GM12801 (cell line): ENCODE measurements at regions not wholly inside any gene's neighbourhood (a gene's known extent, or its start where the extent isn't known, plus 50 kb on each side); places are given as distances from the start of the nearest gene placed in this dataset.

Experiments used
- TF ChIP-seq, protein P1 (sequence below): IDR thresholded peaks from one replicate; pipeline ENCODE4 v1.5.1; 2011; ENCODE audit warnings: control low read depth; ENCODE audit not compliant: insufficient read length; ENCODE audit errors: extremely low read depth

DNA sequence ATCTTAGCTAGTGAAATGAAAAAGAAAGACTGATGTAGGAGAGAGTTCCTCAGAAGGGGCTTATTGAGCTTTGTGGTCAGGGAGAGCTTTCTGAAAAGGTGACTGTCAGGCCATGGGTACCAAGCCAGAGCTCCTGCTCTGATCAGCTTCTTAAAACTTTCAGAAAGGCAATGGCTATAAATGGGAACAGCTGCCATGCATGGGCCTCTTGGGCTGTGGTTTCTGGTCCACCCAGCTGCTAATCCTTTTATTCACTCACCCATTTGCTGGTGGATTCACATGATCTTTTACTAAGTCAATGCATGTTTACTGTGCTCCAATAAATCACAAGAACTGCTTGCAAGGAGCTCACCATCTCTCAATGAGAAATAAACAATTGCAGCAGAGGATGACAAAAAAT lies 60.1 kb upstream of the ZPBP start:
- TF ChIP-seq, protein P1, sequence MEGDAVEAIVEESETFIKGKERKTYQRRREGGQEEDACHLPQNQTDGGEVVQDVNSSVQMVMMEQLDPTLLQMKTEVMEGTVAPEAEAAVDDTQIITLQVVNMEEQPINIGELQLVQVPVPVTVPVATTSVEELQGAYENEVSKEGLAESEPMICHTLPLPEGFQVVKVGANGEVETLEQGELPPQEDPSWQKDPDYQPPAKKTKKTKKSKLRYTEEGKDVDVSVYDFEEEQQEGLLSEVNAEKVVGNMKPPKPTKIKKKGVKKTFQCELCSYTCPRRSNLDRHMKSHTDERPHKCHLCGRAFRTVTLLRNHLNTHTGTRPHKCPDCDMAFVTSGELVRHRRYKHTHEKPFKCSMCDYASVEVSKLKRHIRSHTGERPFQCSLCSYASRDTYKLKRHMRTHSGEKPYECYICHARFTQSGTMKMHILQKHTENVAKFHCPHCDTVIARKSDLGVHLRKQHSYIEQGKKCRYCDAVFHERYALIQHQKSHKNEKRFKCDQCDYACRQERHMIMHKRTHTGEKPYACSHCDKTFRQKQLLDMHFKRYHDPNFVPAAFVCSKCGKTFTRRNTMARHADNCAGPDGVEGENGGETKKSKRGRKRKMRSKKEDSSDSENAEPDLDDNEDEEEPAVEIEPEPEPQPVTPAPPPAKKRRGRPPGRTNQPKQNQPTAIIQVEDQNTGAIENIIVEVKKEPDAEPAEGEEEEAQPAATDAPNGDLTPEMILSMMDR: no peak

DNA sequence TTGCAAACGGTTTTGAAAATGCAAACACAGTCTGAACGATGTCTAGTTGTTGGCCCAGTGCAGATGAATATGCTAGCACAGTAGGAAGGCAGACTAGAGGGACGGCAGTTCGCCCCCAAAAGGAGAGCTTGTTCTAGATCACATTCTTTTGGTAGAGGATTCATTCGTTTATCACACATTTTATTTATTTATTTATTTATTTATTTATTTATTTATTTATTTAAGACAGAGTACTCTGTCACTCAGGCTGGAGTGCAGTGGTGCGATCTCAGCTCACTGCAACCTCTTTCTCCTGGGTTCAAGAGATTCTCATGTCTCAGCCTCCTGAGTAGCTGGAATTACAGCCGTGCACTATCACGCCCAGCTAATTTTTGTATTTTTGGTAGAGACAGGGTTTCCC lies 59.4 kb upstream of the ZPBP start:
- TF ChIP-seq, protein P1: no peak

DNA sequence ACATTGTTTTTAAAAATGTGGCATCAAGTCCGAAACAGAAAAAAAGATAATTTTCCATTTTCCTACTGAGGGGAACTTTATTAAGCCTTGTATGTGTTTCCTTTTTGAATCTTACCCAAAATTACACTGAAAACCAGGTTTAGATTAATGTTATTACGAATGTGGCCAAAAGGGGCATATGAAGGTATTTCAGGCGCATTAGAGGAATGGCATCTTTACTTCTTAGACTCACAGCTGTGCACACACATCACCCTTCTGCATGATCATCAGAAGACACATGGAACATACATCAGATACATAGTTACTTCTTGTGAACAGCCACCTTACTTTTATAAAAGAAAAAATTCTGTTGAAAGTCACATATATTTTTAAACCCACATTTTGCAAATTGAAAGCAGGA lies 58.6 kb upstream of the ZPBP start:
- TF ChIP-seq, protein P1: no peak

DNA sequence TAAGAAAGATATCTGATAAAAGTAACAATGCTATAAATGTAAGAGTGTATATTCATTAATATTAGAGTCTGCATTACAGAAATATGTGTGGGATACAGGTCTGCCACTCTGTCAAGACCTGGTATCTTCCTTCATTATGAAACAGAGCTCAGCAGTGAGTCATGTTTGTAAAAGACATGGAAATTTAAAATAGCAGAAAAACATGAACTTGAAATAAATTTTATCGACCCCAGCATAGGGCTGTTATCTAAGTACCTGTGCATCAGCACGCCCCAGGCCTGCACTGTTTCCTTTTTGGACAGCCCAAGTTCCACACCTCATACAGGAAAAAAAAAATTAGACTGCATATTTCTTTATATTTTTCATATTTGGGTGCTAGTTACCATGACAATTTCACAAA lies 58.0 kb upstream of the ZPBP start:
- TF ChIP-seq, protein P1: no peak

DNA sequence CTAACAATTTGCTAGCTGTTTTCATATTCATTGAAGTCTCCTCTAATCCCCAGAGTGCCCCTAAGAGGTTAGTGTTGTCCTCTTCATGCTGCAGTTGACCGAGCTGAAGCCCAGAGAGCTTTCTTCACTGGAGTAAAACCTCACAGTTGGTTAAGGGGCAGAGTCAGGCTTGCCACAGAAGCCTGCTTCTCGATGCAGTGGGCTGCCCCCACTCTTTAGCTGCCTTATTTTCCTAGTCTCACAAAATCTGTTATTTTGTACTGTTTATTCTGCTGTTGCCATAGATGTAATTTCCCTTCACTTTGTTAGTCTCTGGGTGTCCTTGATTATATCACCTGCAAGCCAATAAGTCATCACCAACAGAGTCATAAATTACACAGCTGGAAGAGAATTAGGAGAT lies 56.3 kb upstream of the ZPBP start:
- TF ChIP-seq, protein P1: no peak

DNA sequence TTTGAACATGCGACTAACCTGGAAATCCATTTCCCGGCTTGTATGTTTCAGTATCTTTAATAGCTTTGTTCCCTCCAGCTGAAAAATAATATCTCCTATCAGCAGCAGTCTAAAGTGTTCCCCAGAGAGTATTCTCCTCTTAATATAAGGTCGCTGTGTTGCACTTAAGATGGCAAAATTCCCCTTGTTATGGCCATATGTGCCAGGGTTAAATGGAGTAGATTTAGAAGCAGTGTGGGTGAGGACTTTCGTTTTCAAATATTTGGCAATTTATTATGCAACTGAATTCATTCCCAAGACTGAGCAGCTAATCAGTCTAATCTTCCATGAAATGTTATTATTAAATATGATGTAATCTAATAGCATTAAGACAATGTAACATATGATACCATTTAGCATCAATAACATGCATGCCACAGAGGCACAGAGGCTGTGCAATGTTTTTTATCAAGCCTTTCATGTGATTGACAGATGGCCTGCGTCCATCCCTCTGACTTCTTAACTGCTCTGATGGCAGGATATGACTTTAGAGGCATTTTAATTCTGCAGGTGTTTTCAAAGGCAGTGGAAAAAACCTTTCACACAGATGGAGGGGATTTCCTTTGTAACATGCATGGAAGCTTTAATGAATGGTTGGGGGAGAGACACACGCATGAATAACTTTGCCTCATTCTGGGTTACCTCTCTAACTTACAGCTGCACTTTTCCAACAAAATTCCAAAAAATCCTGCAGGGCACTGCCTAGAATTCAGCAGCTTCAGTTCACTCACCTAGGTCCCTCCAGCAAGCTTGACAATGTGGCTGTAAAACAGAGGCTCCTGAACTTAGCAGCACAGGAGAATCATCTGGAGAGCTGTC lies 55.1 kb upstream of the ZPBP start:
- TF ChIP-seq, protein P1: no peak

DNA sequence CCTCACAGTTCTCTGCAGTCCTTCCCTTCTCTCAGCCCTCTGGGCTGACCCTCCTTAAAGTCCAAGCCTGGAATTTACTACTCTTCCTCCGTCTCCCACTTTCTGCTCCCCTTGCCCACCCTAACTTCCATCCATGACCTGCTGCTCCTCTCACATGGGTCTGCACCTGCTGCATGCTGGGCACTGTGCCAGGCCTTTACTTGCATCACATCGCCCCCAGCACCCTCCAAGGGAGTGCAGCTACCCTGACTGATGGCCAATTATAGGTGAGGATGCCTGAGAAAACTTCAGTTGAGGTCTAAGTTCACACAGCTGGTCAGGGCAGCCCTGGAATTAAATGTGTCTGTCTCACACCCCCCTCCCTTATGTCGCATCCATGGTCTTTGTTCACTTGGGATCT lies 53.6 kb upstream of the ZPBP start:
- TF ChIP-seq, protein P1: no peak
